PFSK-1 (cell line): ENCODE measurements at regions not wholly inside any gene's neighbourhood (a gene's known extent, or its start where the extent isn't known, plus 50 kb on each side); places are given as distances from the start of the nearest gene placed in this dataset.

Experiments used
- FOXP2 ChIP-seq: optimal IDR thresholded peaks from 2 replicates; pipeline ENCODE3; 2011; ENCODE audit warnings: borderline replicate concordance, control low read depth, inconsistent platforms; ENCODE audit not compliant: insufficient read depth; ENCODE audit errors: extremely low read length, extremely low read depth
- POLR2AphosphoS5 ChIP-seq: IDR thresholded peaks from 2 replicates; pipeline ENCODE4 v1.6.1; 2012; ENCODE audit warnings: low read depth, mild to moderate bottlenecking, control low read depth, low read length, moderate library complexity
- REST ChIP-seq, 2 experiments: IDR thresholded peaks; 2 replicates each; pipeline versions ENCODE4 v1.6.1 to v1.8.0; 2011 to 2012; ENCODE audit warnings: low read depth in 2 of 2, low read length in 2 of 2, control low read depth in 1 of 2, inconsistent platforms in 1 of 2, mild to moderate bottlenecking in 1 of 2, moderate library complexity in 1 of 2; ENCODE audit not compliant: insufficient read depth in 1 of 2
- SIN3A ChIP-seq: IDR thresholded peaks from 2 replicates; pipeline ENCODE4 v1.6.1; 2012; ENCODE audit warnings: mild to moderate bottlenecking, low read length, moderate library complexity, borderline replicate concordance; ENCODE audit not compliant: insufficient read depth
- TAF1 ChIP-seq: IDR thresholded peaks from 2 replicates; pipeline ENCODE4 v1.6.1; 2012; ENCODE audit warnings: low read length, control low read depth, borderline replicate concordance; ENCODE audit not compliant: insufficient read depth

- TF ChIP-seq TAF1, result no peak
- TF ChIP-seq POLR2AphosphoS5, result no peak
- TF ChIP-seq FOXP2, result no peak
- TF ChIP-seq SIN3A, result no peak
Observed at GRCh38 chr2:234363647-234364294, 133.1 kb downstream of the ARL4C start.

GRCh38 chr2:234363011-234363487, 133.8 kb downstream of the ARL4C start:
- TF ChIP-seq TAF1 (no peak), REST (IDR thresholded peaks at IDR 0.05; ENCODE audit: insufficient read depth in 1 of 2, low read depth in 2 of 2, low read length in 2 of 2) (no peak), SIN3A (no peak), FOXP2 (no peak), POLR2AphosphoS5 (no peak)

GRCh38 chr2:234357666-234358065, 139.2 kb downstream of the ARL4C start:
- TF ChIP-seq REST (IDR thresholded peaks at IDR 0.05; ENCODE audit: insufficient read depth in 1 of 2, low read depth in 2 of 2, low read length in 2 of 2), result no peak
- no peak for TF ChIP-seq POLR2AphosphoS5
- no peak for TF ChIP-seq FOXP2
- TF ChIP-seq TAF1, result no peak
- TF ChIP-seq SIN3A, result no peak

- no peak for TF ChIP-seq REST (IDR thresholded peaks at IDR 0.05; ENCODE audit: insufficient read depth in 1 of 2, low read depth in 2 of 2, low read length in 2 of 2)
- TF ChIP-seq SIN3A, result no peak
- no peak for TF ChIP-seq POLR2AphosphoS5
- no peak for TF ChIP-seq TAF1
- TF ChIP-seq FOXP2, result no peak
Observed at GRCh38 chr2:234355808-234356365, 141.0 kb downstream of the ARL4C start.

- TF ChIP-seq POLR2AphosphoS5 (no peak), REST (IDR thresholded peaks at IDR 0.05; ENCODE audit: insufficient read depth in 1 of 2, low read depth in 2 of 2, low read length in 2 of 2) (no peak), SIN3A (no peak), TAF1 (no peak), FOXP2 (no peak)
Observed at GRCh38 chr2:234355021-234355720, 141.7 kb downstream of the ARL4C start.
